Stimulated activated CD4-positive, alpha-beta T cell treated with anti-CD3 and anti-CD28 coated beads, Interleukin-1b, Interleukin-23, amount 100 ng/mL, for 24 hours (primary cell): ENCODE measurements at regions not wholly inside any gene's neighbourhood (a gene's known extent, or its start where the extent isn't known, plus 50 kb on each side); places are given as distances from the start of the nearest gene placed in this dataset.

Experiments used
- DNase-seq, 4 experiments: peaks; one replicate each; pipeline ENCODE4 v3.0.0-alpha.2; 2020; ENCODE audit warnings: low read depth in 4 of 4, low spot score in 1 of 4

- no peak for DNase-seq
Observed at GRCh38 chr6:170178561-170179477, 112.1 kb downstream of the DLL1 start.

GRCh38 chr6:170177772-170178560 is 112.9 kb downstream of the DLL1 start:
- no peak for DNase-seq

- no peak for DNase-seq
Observed at GRCh38 chr6:170176898-170177771, 113.7 kb downstream of the DLL1 start.

GRCh38 chr6:170176136-170176897 is 114.6 kb downstream of the DLL1 start:
- DNase-seq: no peak

GRCh38 chr6:170175644-170176135 is 115.2 kb downstream of the DLL1 start:
- no peak for DNase-seq

- no peak for DNase-seq
Observed at GRCh38 chr6:170174771-170175643, 115.9 kb downstream of the DLL1 start.

GRCh38 chr6:170174124-170174770 is 116.6 kb downstream of the DLL1 start:
- DNase-seq: no peak

- DNase-seq: no peak
Observed at GRCh38 chr6:170173335-170173881, 117.5 kb downstream of the DLL1 start.

GRCh38 chr6:170172825-170173256 is 118.0 kb downstream of the DLL1 start:
- DNase-seq: no peak

- DNase-seq: no peak
Observed at GRCh38 chr6:170172392-170172791, 118.5 kb downstream of the DLL1 start.

- no peak for DNase-seq
Observed at GRCh38 chr6:170167657-170168159, 123.2 kb downstream of the DLL1 start.

- no peak for DNase-seq
Observed at GRCh38 chr6:170166511-170167122, 124.3 kb downstream of the DLL1 start.

- no peak for DNase-seq
Observed at GRCh38 chr6:170165471-170166117, 125.3 kb downstream of the DLL1 start.

- no peak for DNase-seq
Observed at GRCh38 chr6:170165085-170165470, 125.8 kb downstream of the DLL1 start.

GRCh38 chr6:170164271-170164900 is 126.5 kb downstream of the DLL1 start:
- DNase-seq: no peak

GRCh38 chr6:170163405-170164170 is 127.3 kb downstream of the DLL1 start:
- DNase-seq: no peak
